ENCODE measurements at regions not wholly inside any gene's neighbourhood (a gene's known extent, or its start where the extent isn't known, plus 50 kb on each side); places are given as distances from the start of the nearest gene placed in this dataset.

DNA sequence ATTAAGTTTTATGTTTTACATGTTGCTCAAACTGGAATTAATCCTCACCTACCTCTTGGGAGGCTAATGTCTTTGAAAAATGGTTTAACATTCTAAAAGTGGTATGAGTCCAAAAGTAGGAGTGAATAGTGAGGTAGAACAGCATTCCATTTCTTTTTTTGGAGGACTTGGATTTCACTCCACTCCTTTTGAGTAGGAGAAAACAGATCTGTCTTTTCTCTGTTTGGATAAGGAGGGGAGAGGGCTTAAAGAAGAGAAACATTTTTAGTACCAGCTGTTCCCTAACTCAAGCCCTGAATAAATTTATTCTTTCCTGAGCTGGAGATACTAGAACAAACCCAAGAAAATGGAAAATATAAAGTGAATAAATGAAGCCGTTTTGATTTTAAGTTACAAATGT lies 687.9 kb downstream of the MECOM start:
- Histone ChIP-seq H2BK15ac (replicated peaks; ENCODE audit: low read depth) (no peak overlapping the region), H3K27ac (ENCODE audit: low read depth, low read length) (no peak overlapping the region), H3K79me1 (ENCODE audit: low read length) (no peaks in the 10 kb centered on the region), H3K4me1 (ENCODE audit: control insufficient read depth, low read depth, low read length) (no peaks in the 10 kb centered on the region), H3K56ac (ENCODE audit: low read length) (no peak overlapping the region), H3K18ac (ENCODE audit: low read length) (no peak overlapping the region), H3K79me2 (ENCODE audit: control insufficient read depth, insufficient read depth, low read length) (no peaks in the 10 kb centered on the region), H3K4me2 (ENCODE audit: low read length) (no peak overlapping the region), H4K8ac (ENCODE audit: low read depth, low read length) (no peak overlapping the region), H2AK5ac (ENCODE audit: low read length) (no peak overlapping the region), H2BK120ac (ENCODE audit: low read depth, low read length) (no peak overlapping the region), H3K4ac (ENCODE audit: low read depth, low read length) (no peak overlapping the region), H3K27me3 (ENCODE audit: insufficient read depth, low read length, poor library complexity) (no peaks in the 10 kb centered on the region), H2BK5ac (ENCODE audit: low read length) (no peak overlapping the region), H3K9ac (ENCODE audit: low read length) (no peak overlapping the region), H3K23ac (ENCODE audit: low read length) (no peak overlapping the region), H4K5ac (ENCODE audit: low read length) (no peak overlapping the region), H3K36me3 (ENCODE audit: control insufficient read depth, insufficient read depth, low read length) (no peaks in the 10 kb centered on the region), H3K4me3 (ENCODE audit: low read length) (no peak overlapping the region)
- DNase-seq = no peak
- WGBS (ENCODE audit: extremely low coverage, insufficient coverage, low lambda C conversion rate) = no CpG with 5 or more reads among the region's 1 CpG

GRCh38 chr3:168974617-168975403 lies 688.7 kb downstream of the MECOM start:
- H3K79me2 ChIP-seq (ENCODE audit: control insufficient read depth, insufficient read depth, low read length) = no peaks in the 10 kb centered on the region
- no peak overlapping the region for H3K9ac ChIP-seq (ENCODE audit: low read length)
- H3K79me1 ChIP-seq (ENCODE audit: low read length) = no peaks in the 10 kb centered on the region
- no peak overlapping the region for H3K27ac ChIP-seq (ENCODE audit: low read depth, low read length)
- H2BK15ac ChIP-seq (replicated peaks; ENCODE audit: low read depth) = no peak overlapping the region
- H3K4me1 ChIP-seq (ENCODE audit: control insufficient read depth, low read depth, low read length) = no peaks in the 10 kb centered on the region
- H2BK120ac ChIP-seq (ENCODE audit: low read depth, low read length) = no peak overlapping the region
- no peak for DNase-seq
- no peak overlapping the region for H3K4ac ChIP-seq (ENCODE audit: low read depth, low read length)
- H3K36me3 ChIP-seq (ENCODE audit: control insufficient read depth, insufficient read depth, low read length) = no peaks in the 10 kb centered on the region
- H3K4me3 ChIP-seq (ENCODE audit: low read length) = no peak overlapping the region
- H2BK5ac ChIP-seq (ENCODE audit: low read length) = no peak overlapping the region
- no peak overlapping the region for H3K18ac ChIP-seq (ENCODE audit: low read length)
- no peak overlapping the region for H3K4me2 ChIP-seq (ENCODE audit: low read length)
- no peak overlapping the region for H3K56ac ChIP-seq (ENCODE audit: low read length)
- no peaks in the 10 kb centered on the region for H3K27me3 ChIP-seq (ENCODE audit: insufficient read depth, low read length, poor library complexity)
- no peak overlapping the region for H3K23ac ChIP-seq (ENCODE audit: low read length)
- no peak overlapping the region for H4K8ac ChIP-seq (ENCODE audit: low read depth, low read length)
- H2AK5ac ChIP-seq (ENCODE audit: low read length) = no peak overlapping the region
- no peak overlapping the region for H4K5ac ChIP-seq (ENCODE audit: low read length)

DNA sequence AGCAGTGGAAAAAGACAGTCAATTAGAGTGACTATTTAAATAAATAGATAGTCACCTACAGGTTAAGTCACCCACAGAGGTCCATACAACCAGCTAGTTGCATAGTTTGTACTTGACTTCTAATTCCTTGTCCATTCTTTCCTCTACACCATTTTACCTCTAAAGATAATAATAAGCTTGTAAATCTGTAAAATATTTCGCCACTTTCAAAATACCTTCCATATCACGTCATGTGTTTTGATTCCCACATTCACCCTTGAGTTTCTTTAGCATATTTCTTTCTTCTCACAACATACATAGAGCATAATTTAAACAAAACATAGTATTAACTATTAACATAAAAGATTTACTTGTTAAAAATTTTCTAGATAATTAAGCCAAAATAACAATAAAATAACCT lies 689.6 kb downstream of the MECOM start:
- DNase-seq = no peak
- H3K18ac ChIP-seq (ENCODE audit: low read length) = no peak overlapping the region
- no peak overlapping the region for H3K56ac ChIP-seq (ENCODE audit: low read length)
- H2BK120ac ChIP-seq (ENCODE audit: low read depth, low read length) = no peak overlapping the region
- H3K4ac ChIP-seq (ENCODE audit: low read depth, low read length) = no peak overlapping the region
- H3K23ac ChIP-seq (ENCODE audit: low read length) = no peak overlapping the region
- H3K79me2 ChIP-seq (ENCODE audit: control insufficient read depth, insufficient read depth, low read length) = no peaks in the 10 kb centered on the region
- H4K8ac ChIP-seq (ENCODE audit: low read depth, low read length) = no peak overlapping the region
- H3K4me2 ChIP-seq (ENCODE audit: low read length) = no peak overlapping the region
- no peak overlapping the region for H4K5ac ChIP-seq (ENCODE audit: low read length)
- no peaks in the 10 kb centered on the region for H3K27me3 ChIP-seq (ENCODE audit: insufficient read depth, low read length, poor library complexity)
- no peak overlapping the region for H3K9ac ChIP-seq (ENCODE audit: low read length)
- 100% methylated on average over 2 of the region's 2 CpGs for WGBS (ENCODE audit: extremely low coverage, insufficient coverage, low lambda C conversion rate)
- no peaks in the 10 kb centered on the region for H3K4me1 ChIP-seq (ENCODE audit: control insufficient read depth, low read depth, low read length)
- H3K27ac ChIP-seq (ENCODE audit: low read depth, low read length) = no peak overlapping the region
- no peak overlapping the region for H3K4me3 ChIP-seq (ENCODE audit: low read length)
- no peak overlapping the region for H2BK5ac ChIP-seq (ENCODE audit: low read length)
- no peaks in the 10 kb centered on the region for H3K79me1 ChIP-seq (ENCODE audit: low read length)
- no peak overlapping the region for H2BK15ac ChIP-seq (replicated peaks; ENCODE audit: low read depth)
- H3K36me3 ChIP-seq (ENCODE audit: control insufficient read depth, insufficient read depth, low read length) = no peaks in the 10 kb centered on the region
- no peak overlapping the region for H2AK5ac ChIP-seq (ENCODE audit: low read length)

GRCh38 chr3:168973206-168973605 lies 690.3 kb downstream of the MECOM start:
- Histone ChIP-seq H3K18ac (ENCODE audit: low read length) (no peak overlapping the region), H3K4ac (ENCODE audit: low read depth, low read length) (no peak overlapping the region), H3K27me3 (ENCODE audit: insufficient read depth, low read length, poor library complexity) (no peaks in the 10 kb centered on the region), H3K79me2 (ENCODE audit: control insufficient read depth, insufficient read depth, low read length) (no peaks in the 10 kb centered on the region), H3K23ac (ENCODE audit: low read length) (no peak overlapping the region), H3K27ac (ENCODE audit: low read depth, low read length) (no peak overlapping the region), H2BK5ac (ENCODE audit: low read length) (no peak overlapping the region), H4K5ac (ENCODE audit: low read length) (no peak overlapping the region), H3K56ac (ENCODE audit: low read length) (no peak overlapping the region), H3K9ac (ENCODE audit: low read length) (no peak overlapping the region), H3K36me3 (ENCODE audit: control insufficient read depth, insufficient read depth, low read length) (no peaks in the 10 kb centered on the region), H2BK120ac (ENCODE audit: low read depth, low read length) (no peak overlapping the region), H3K79me1 (ENCODE audit: low read length) (no peaks in the 10 kb centered on the region), H3K4me3 (ENCODE audit: low read length) (no peak overlapping the region), H3K4me1 (ENCODE audit: control insufficient read depth, low read depth, low read length) (no peaks in the 10 kb centered on the region), H3K4me2 (ENCODE audit: low read length) (no peak overlapping the region), H2AK5ac (ENCODE audit: low read length) (no peak overlapping the region), H4K8ac (ENCODE audit: low read depth, low read length) (no peak overlapping the region), H2BK15ac (replicated peaks; ENCODE audit: low read depth) (no peak overlapping the region)
- 50% methylated on average over 1 of the region's 1 CpG for WGBS (ENCODE audit: extremely low coverage, insufficient coverage, low lambda C conversion rate)
- no peak for DNase-seq

DNA sequence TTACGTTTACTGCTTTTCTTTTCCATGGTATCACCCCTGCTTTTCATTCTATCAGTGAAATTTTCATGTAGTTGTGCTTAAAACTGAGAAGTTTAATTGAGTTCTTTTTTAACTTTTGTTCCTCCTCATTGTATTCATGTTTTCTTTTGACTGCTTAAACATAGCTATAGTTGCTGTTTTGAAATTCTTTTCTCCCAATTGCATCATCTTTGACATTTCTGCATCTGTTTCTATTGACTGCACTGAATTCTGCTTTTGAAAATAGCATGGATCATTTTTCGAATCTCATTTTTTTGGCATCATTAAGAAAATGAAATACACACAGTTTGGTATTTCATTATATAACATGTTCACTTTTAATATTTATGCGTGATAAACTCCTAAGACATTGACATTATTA lies 694.9 kb downstream of the MECOM start:
- no CpG with 5 or more reads among the region's 3 CpGs for WGBS (ENCODE audit: extremely low coverage, insufficient coverage, low lambda C conversion rate)
- no peak overlapping the region for H2BK5ac ChIP-seq (ENCODE audit: low read length)

GRCh38 chr3:168964736-168965135 lies 698.8 kb downstream of the MECOM start:
- no peak overlapping the region for H4K5ac ChIP-seq (ENCODE audit: low read length)
- no peak overlapping the region for H3K27ac ChIP-seq (ENCODE audit: low read depth, low read length)
- H3K9ac ChIP-seq (ENCODE audit: low read length) = no peak overlapping the region
- no peak overlapping the region for H3K23ac ChIP-seq (ENCODE audit: low read length)
- H3K4me3 ChIP-seq (ENCODE audit: low read length) = no peak overlapping the region
- no peak overlapping the region for H3K4me2 ChIP-seq (ENCODE audit: low read length)
- no peak overlapping the region for H2BK15ac ChIP-seq (replicated peaks; ENCODE audit: low read depth)
- no peaks in the 10 kb centered on the region for H3K36me3 ChIP-seq (ENCODE audit: control insufficient read depth, insufficient read depth, low read length)
- H2BK120ac ChIP-seq (ENCODE audit: low read depth, low read length) = no peak overlapping the region
- no peak overlapping the region for H2AK5ac ChIP-seq (ENCODE audit: low read length)
- no peaks in the 10 kb centered on the region for H3K79me2 ChIP-seq (ENCODE audit: control insufficient read depth, insufficient read depth, low read length)
- H4K8ac ChIP-seq (ENCODE audit: low read depth, low read length) = no peak overlapping the region
- no peaks in the 10 kb centered on the region for H3K4me1 ChIP-seq (ENCODE audit: control insufficient read depth, low read depth, low read length)
- no peaks in the 10 kb centered on the region for H3K79me1 ChIP-seq (ENCODE audit: low read length)
- no peak overlapping the region for H3K18ac ChIP-seq (ENCODE audit: low read length)
- WGBS (ENCODE audit: extremely low coverage, insufficient coverage, low lambda C conversion rate) = no CpG with 5 or more reads among the region's 9 CpGs
- DNase-seq = no peak
- no peak overlapping the region for H3K4ac ChIP-seq (ENCODE audit: low read depth, low read length)
- no peaks in the 10 kb centered on the region for H3K27me3 ChIP-seq (ENCODE audit: insufficient read depth, low read length, poor library complexity)
- H3K56ac ChIP-seq (ENCODE audit: low read length) = no peak overlapping the region
- no peak overlapping the region for H2BK5ac ChIP-seq (ENCODE audit: low read length)

More for the DNA sequence above, 694.9 kb downstream of the MECOM start:
- no peak overlapping the region for H3K4ac ChIP-seq (ENCODE audit: low read depth, low read length)
- no peak overlapping the region for H3K4me2 ChIP-seq (ENCODE audit: low read length)
- H3K79me1 ChIP-seq (ENCODE audit: low read length) = no peaks in the 10 kb centered on the region
- no peak overlapping the region for H3K23ac ChIP-seq (ENCODE audit: low read length)
- no peaks in the 10 kb centered on the region for H3K79me2 ChIP-seq (ENCODE audit: control insufficient read depth, insufficient read depth, low read length)
- no peaks in the 10 kb centered on the region for H3K36me3 ChIP-seq (ENCODE audit: control insufficient read depth, insufficient read depth, low read length)
- H4K5ac ChIP-seq (ENCODE audit: low read length) = no peak overlapping the region
- H3K27ac ChIP-seq (ENCODE audit: low read depth, low read length) = no peak overlapping the region
- no peak overlapping the region for H2BK120ac ChIP-seq (ENCODE audit: low read depth, low read length)
- no peak overlapping the region for H2BK15ac ChIP-seq (replicated peaks; ENCODE audit: low read depth)
- no peak overlapping the region for H3K56ac ChIP-seq (ENCODE audit: low read length)
- H3K4me3 ChIP-seq (ENCODE audit: low read length) = no peak overlapping the region
- H3K18ac ChIP-seq (ENCODE audit: low read length) = no peak overlapping the region
- H3K27me3 ChIP-seq (ENCODE audit: insufficient read depth, low read length, poor library complexity) = no peaks in the 10 kb centered on the region
- no peak overlapping the region for H2AK5ac ChIP-seq (ENCODE audit: low read length)
- no peaks in the 10 kb centered on the region for H3K4me1 ChIP-seq (ENCODE audit: control insufficient read depth, low read depth, low read length)
- no peak overlapping the region for H4K8ac ChIP-seq (ENCODE audit: low read depth, low read length)
- H3K9ac ChIP-seq (ENCODE audit: low read length) = no peak overlapping the region
- no peak for DNase-seq

Measured in mesendoderm (in vitro differentiated cells).